HCT116 (cell line): ENCODE measurements at regions not wholly inside any gene's neighbourhood (a gene's known extent, or its start where the extent isn't known, plus 50 kb on each side); places are given as distances from the start of the nearest gene placed in this dataset.

Experiments used
- ATAC-seq: fragments of 200-7000 bp; cut with Tn5 transposase; 2 replicates; pipeline ENCODE4 v1.9.1; 2020; ENCODE audit warnings: mild to moderate bottlenecking, moderate library complexity
- BruUV-seq: library from RNA; stranded (reverse); fragments of 400-500 nt; replicated peaks from 2 replicates; lab custom pipeline; 2021; lab: Mats Ljungman, UMichigan
- CTCF ChIA-PET: fragments of 300-600 bp; sonication (Branson Sonifier 250); formaldehyde crosslinking; loops from one replicate; lab custom pipeline; 2021; ENCODE audit warnings: antibody characterized with exemption; lab: Charles Lee
- POLR2A ChIA-PET: fragments of 300-600, 350-600 bp; sonication (Branson Sonifier 250); formaldehyde crosslinking; loops from one replicate; lab custom pipeline; 2021; ENCODE audit warnings: antibody characterized with exemption; lab: Charles Lee
- RAD21 ChIA-PET, 2 experiments: fragments of 300-600 bp; sonication (Branson Sonifier 250); formaldehyde crosslinking; loops; one replicate each; lab custom pipeline; 2023; ENCODE audit warnings: low total read pairs in 2 of 2; ENCODE audit not compliant: uncharacterized antibody in 2 of 2, unreplicated experiment in 2 of 2, low non-redundant PET in 1 of 2; lab: Charles Lee
- DNase-seq: peaks from one replicate; pipeline ENCODE4 v3.0.0-alpha.2; 2010; ENCODE audit warnings: low read depth, low spot score
- H2AFZ ChIP-seq: fragments of 200-600 bp; shearing (Covaris generic), sonication (generic); 2 replicates; pipeline ENCODE4 v1.6.1; 2017; ENCODE audit warnings: low read depth, mixed run types, mixed read lengths, antibody characterized with exemption, low read length; ENCODE audit not compliant: poor library complexity, severe bottlenecking
- H3K27ac ChIP-seq: 2 replicates; pipeline ENCODE4 v1.5.1; 2012; ENCODE audit warnings: low read depth, low read length
- H3K27me3 ChIP-seq: fragments of 200-600 bp; sonication (generic); 2 replicates; pipeline ENCODE4 v1.6.1; 2016; ENCODE audit warnings: mixed run types, low read length, mixed read lengths; ENCODE audit not compliant: insufficient read depth
- H3K36me3 ChIP-seq, 2 experiments: fragments of 200-500 bp in 1 of 2; fragments of 200-600 bp in 1 of 2; sonication (Bioruptor generic) in 1 of 2; sonication (generic) in 1 of 2; 2 replicates each; pipeline versions ENCODE4 v1.5.1 to v1.6.1; 2014 to 2016; ENCODE audit warnings: low read length in 2 of 2, inconsistent platforms in 1 of 2, mixed read lengths in 1 of 2, mixed run types in 1 of 2; ENCODE audit not compliant: insufficient read depth in 2 of 2, control insufficient read depth in 1 of 2
- H3K4me1 ChIP-seq, 2 experiments: fragments of 200-600 bp in 1 of 2; sonication (generic) in 1 of 2; 2 replicates each; pipeline versions ENCODE4 v1.5.1 to v1.6.1; 2012 to 2017; ENCODE audit warnings: low read length in 2 of 2, inconsistent platforms in 1 of 2, mild to moderate bottlenecking in 1 of 2, mixed read lengths in 1 of 2, mixed run types in 1 of 2, moderate library complexity in 1 of 2; ENCODE audit not compliant: insufficient read depth in 2 of 2, control insufficient read depth in 1 of 2
- H3K4me2 ChIP-seq: fragments of 200-600 bp; sonication (generic); 2 replicates; pipeline ENCODE4 v1.6.1; 2017; ENCODE audit warnings: mixed run types, low read length, mixed read lengths
- H3K4me3 ChIP-seq, 2 experiments: fragments of 200-600 bp in 1 of 2; sonication (generic) in 1 of 2; replicated peaks in 1 of 2; 2 replicates each; pipeline ENCODE4 v1.5.1; 2011 to 2016; ENCODE audit warnings: low read length in 2 of 2, control low read depth in 1 of 2, low read depth in 1 of 2, mild to moderate bottlenecking in 1 of 2, mixed read lengths in 1 of 2, mixed run types in 1 of 2
- H3K79me2 ChIP-seq: fragments of 200-600 bp; sonication (generic); 2 replicates; pipeline ENCODE4 v1.6.1; 2017; ENCODE audit warnings: mild to moderate bottlenecking, mixed run types, low read length, moderate library complexity, mixed read lengths; ENCODE audit not compliant: insufficient read depth
- H3K9ac ChIP-seq: fragments of 200-600 bp; sonication (generic); 2 replicates; pipeline ENCODE4 v1.6.1; 2016; ENCODE audit warnings: low read length, mixed read lengths
- H3K9me2 ChIP-seq: fragments of 200-600 bp; sonication (generic), shearing (Covaris generic); 2 replicates; pipeline ENCODE4 v1.6.1; 2017; ENCODE audit warnings: mixed run types, mild to moderate bottlenecking, moderate library complexity; ENCODE audit not compliant: insufficient read depth
- H3K9me3 ChIP-seq, 2 experiments: fragments of 200-500 bp in 1 of 2; fragments of 200-600 bp in 1 of 2; sonication (Bioruptor generic) in 1 of 2; sonication (generic) in 1 of 2; 2 replicates each; pipeline ENCODE4 v1.6.1; 2014 to 2017; ENCODE audit warnings: low read length in 2 of 2, mixed read lengths in 2 of 2, inconsistent platforms in 1 of 2, low read depth in 1 of 2, mild to moderate bottlenecking in 1 of 2, mixed run types in 1 of 2, moderate library complexity in 1 of 2; ENCODE audit not compliant: control insufficient read depth in 1 of 2, insufficient read depth in 1 of 2
- H4K20me1 ChIP-seq: fragments of 200-600 bp; sonication (generic), shearing (Covaris generic); 2 replicates; pipeline ENCODE4 v1.6.1; 2017; ENCODE audit warnings: mixed run types, mild to moderate bottlenecking, moderate library complexity; ENCODE audit not compliant: insufficient read depth
- CBX3 ChIP-seq: IDR thresholded peaks from 2 replicates; pipeline ENCODE4 v1.6.1; 2012; ENCODE audit warnings: low read depth
- CEBPB ChIP-seq: IDR thresholded peaks from 2 replicates; pipeline ENCODE4 v1.6.1; 2012; ENCODE audit warnings: low read depth
- CTCF ChIP-seq, 3 experiments: fragments of 200-600 bp in 1 of 3; sonication (generic) in 1 of 3; IDR thresholded peaks in 2 of 3; conservative IDR thresholded peaks in 1 of 3; 2 replicates each; pipeline ENCODE4 v1.5.1; 2012 to 2017; ENCODE audit warnings: low read depth in 2 of 3, low read length in 2 of 3, antibody characterized with exemption in 1 of 3, borderline replicate concordance in 1 of 3, control low read depth in 1 of 3, mild to moderate bottlenecking in 1 of 3, mixed read lengths in 1 of 3, mixed run types in 1 of 3, moderate library complexity in 1 of 3; ENCODE audit not compliant: insufficient read depth in 1 of 3
- ELF1 ChIP-seq: IDR thresholded peaks from 2 replicates; pipeline ENCODE4 v1.6.1; 2012; ENCODE audit warnings: low read depth, borderline replicate concordance
- EZH2 ChIP-seq: fragments of 200-600 bp; sonication (generic); IDR thresholded peaks from 2 replicates; pipeline ENCODE4 v1.6.1; 2017; ENCODE audit warnings: antibody characterized with exemption, mixed run types
- EZH2phosphoT487 ChIP-seq: fragments of 200-600 bp; IDR thresholded peaks from 2 replicates; pipeline ENCODE4 v1.6.1; 2018; ENCODE audit warnings: antibody characterized with exemption, borderline replicate concordance
- FOSL1 ChIP-seq: IDR thresholded peaks from 2 replicates; pipeline ENCODE4 v1.6.1; 2012; ENCODE audit warnings: low read depth
- MAX ChIP-seq: IDR thresholded peaks from 2 replicates; pipeline ENCODE4 v1.6.1; 2012
- POLR2AphosphoS5 ChIP-seq: IDR thresholded peaks from 2 replicates; pipeline ENCODE4 v1.6.1; 2011; ENCODE audit warnings: mild to moderate bottlenecking, low read depth, low read length, moderate library complexity
- RAD21 ChIP-seq: IDR thresholded peaks from 2 replicates; pipeline ENCODE4 v1.6.1; 2012; ENCODE audit warnings: low read depth, mild to moderate bottlenecking
- REST ChIP-seq: IDR thresholded peaks from 2 replicates; pipeline ENCODE4 v1.6.1; 2012; ENCODE audit warnings: low read depth
- SIN3A ChIP-seq: IDR thresholded peaks from 2 replicates; pipeline ENCODE4 v1.6.1; 2012; ENCODE audit warnings: low read depth
- TCF7L2 ChIP-seq: IDR thresholded peaks from 2 replicates; pipeline ENCODE4 v1.7.0; 2011; ENCODE audit warnings: borderline replicate concordance, inconsistent platforms; ENCODE audit not compliant: insufficient read depth, insufficient read length; ENCODE audit errors: extremely low read depth
- YY1 ChIP-seq: IDR thresholded peaks from 2 replicates; pipeline ENCODE4 v1.6.1; 2011; ENCODE audit warnings: low read length, low read depth, moderate library complexity, mild to moderate bottlenecking; ENCODE audit not compliant: insufficient replicate concordance; ENCODE audit errors: extremely low read depth
- ZBTB33 ChIP-seq: IDR thresholded peaks from 2 replicates; pipeline ENCODE4 v1.6.1; 2011; ENCODE audit warnings: mild to moderate bottlenecking, low read length, moderate library complexity; ENCODE audit not compliant: insufficient replicate concordance; ENCODE audit errors: extremely low read depth
- ZFX ChIP-seq: fragments of 450-650 bp; IDR thresholded peaks from 2 replicates; pipeline ENCODE4 v1.6.1; 2017
- intact Hi-C: fragments of 100-400 bp; cut with micrococcal nuclease; formaldehyde crosslinking; loops from 2 replicates; pipeline ENCODE4 v1.10.0; 2022

- POLR2A ChIA-PET = no interaction called here
- ATAC-seq = no peak
- no peaks in the 10 kb centered on the region for H3K9me2 ChIP-seq
- CTCF ChIA-PET = no interaction called here
- no peak overlapping the region for H3K27ac ChIP-seq
- no peak for DNase-seq
- no peaks in the 10 kb centered on the region for H3K27me3 ChIP-seq
- H4K20me1 ChIP-seq = no peaks in the 10 kb centered on the region
- no peaks in the 10 kb centered on the region for H3K9me3 ChIP-seq
- intact Hi-C loops = no loop called here
- no peak overlapping the region for H3K4me2 ChIP-seq
- TF ChIP-seq REST (no peak), CEBPB (no peak), ZBTB33 (no peak), CBX3 (no peak), ZFX (no peak), POLR2AphosphoS5 (no peak), YY1 (no peak), ELF1 (no peak), RAD21 (no peak), EZH2phosphoT487 (no peak), SIN3A (no peak), TCF7L2 (no peak), MAX (no peak), FOSL1 (no peak), CTCF (IDR thresholded peaks at IDR 0.05 in 2 of 3, conservative IDR thresholded peaks at IDR 0.05 in 1 of 3; ENCODE audit: borderline replicate concordance in 1 of 3, insufficient read depth in 1 of 3, low read depth in 2 of 3, low read length in 2 of 3) (no peak), EZH2 (no peak)
- no peak overlapping the region for H3K4me3 ChIP-seq
- no peak overlapping the region for H3K9ac ChIP-seq
- H2AFZ ChIP-seq = no peak overlapping the region
- no peaks in the 10 kb centered on the region for H3K4me1 ChIP-seq
- RAD21 ChIA-PET = no interaction called here
- H3K79me2 ChIP-seq = no peaks in the 10 kb centered on the region
- no TSS peak for BruUV-seq
- no peaks in the 10 kb centered on the region for H3K36me3 ChIP-seq
Measured at GRCh38 chr15:62969442-62970089, 73.0 kb upstream of the TPM1 start.
